GM12873 (cell line): ENCODE measurements at regions not wholly inside any gene's neighbourhood (a gene's known extent, or its start where the extent isn't known, plus 50 kb on each side); places are given as distances from the start of the nearest gene placed in this dataset.

ENCODE experiments used
- CTCF ChIP-seq: IDR thresholded peaks from 2 replicates; pipeline ENCODE4 v1.5.1; 2012; ENCODE audit warnings: low read depth, mild to moderate bottlenecking, moderate library complexity, low read length, control low read depth; ENCODE audit not compliant: insufficient read depth; ENCODE audit errors: missing control alignments

DNA sequence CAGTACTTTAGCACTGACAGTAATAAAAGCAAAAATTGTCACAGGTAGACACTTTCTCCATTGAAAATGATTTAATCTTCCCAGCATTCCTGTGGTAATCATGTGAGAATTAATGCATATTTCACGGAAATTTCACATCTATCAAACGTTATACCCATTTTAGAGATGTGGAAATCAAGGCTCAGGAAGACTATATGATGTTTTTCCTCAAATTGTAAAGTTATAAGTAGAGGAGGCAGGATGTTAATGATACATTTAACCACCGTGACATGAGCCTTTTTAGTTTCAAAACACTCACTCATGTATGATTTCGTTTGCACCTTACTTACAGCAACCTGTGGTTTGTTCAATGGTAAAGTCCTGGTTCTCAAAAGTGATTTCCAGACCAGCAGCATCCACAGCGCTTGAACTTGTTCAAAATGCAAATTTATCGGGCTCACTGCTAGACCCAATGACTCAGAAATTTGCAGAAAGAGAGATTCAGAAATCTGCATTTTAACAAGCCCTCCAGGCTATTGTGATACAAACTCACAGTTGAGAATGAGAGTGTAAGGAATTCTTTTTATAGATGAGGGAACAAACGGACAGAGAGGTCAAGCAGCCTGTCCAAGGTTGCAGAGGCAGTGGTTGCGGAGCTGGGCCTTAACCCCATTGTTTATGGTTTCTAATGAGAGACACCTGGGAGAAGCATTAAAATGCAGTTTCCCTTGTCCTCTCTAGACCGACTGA, 654.8 kb upstream of the TBX3 start:
- TF ChIP-seq CTCF: no peak

- TF ChIP-seq CTCF: no peak
These were observed 653.9 kb upstream of the TBX3 start for GRCh38 chr12:115337693-115338543.

GRCh38 chr12:115336506-115336905, 652.5 kb upstream of the TBX3 start:
- no peak for TF ChIP-seq CTCF

GRCh38 chr12:115335594-115335993, 651.6 kb upstream of the TBX3 start:
- no peak for TF ChIP-seq CTCF

DNA sequence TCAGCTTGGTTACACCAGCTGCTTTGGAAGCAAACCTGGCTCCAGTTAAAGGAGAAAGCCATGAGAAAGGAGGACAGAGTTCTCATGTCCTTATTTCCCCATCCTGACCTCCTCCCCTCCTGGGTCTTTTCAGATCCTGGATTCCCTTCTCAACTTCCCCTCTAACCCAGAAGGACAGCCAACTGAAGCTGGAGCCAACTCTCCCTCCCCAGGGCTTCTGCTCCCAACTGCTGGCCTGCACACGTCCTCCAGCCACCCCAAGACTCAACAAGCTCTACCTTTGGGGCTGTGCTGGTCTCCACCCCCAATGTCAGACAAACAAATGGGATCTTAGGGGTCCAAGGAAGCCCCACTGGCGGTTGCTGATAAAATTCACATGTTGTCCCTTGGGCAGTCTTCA, 651.1 kb upstream of the TBX3 start:
- TF ChIP-seq CTCF: no peak

- TF ChIP-seq CTCF: no peak
These were observed 649.0 kb upstream of the TBX3 start for GRCh38 chr12:115332945-115333344.

DNA sequence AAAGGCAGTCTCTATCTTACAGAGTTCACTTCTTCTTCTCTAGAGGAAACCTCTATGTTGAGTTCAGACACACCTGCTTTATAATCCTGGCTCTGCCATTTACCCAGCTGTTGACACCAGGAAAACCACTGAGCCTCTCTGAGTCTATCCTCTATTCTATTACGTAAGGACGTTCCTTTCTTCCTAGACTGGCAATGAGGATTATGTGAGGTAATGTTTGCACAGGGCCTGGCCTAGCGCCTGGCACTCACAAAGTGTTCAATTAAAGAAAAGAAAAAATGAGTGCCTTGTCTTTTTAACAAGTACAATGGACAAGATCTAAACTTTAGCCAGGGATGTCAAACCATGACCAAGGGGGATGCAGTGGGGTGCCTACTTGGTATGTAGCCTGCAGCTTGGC, 641.9 kb upstream of the TBX3 start:
- TF ChIP-seq CTCF: no peak
